Peyer's patch (tissue), 4 donors: ENCODE measurements at regions not wholly inside any gene's neighbourhood (a gene's known extent, or its start where the extent isn't known, plus 50 kb on each side); places are given as distances from the start of the nearest gene placed in this dataset.

Experiments
- DNase-seq, 3 donors: peaks; one replicate each; pipeline ENCODE4 v3.0.0-alpha.2; 2017 to 2019
- H3K27ac ChIP-seq, 4 donors: fragments of 200-600 bp; sonication (generic); one replicate each; pipeline ENCODE4 v1.5.1; 2016 to 2019
- H3K27me3 ChIP-seq, 2 donors: fragments of 200-600 bp; sonication (generic); one replicate each; pipeline ENCODE4 v1.5.1; 2019
- H3K36me3 ChIP-seq, 3 donors: fragments of 200-600 bp; sonication (generic); one replicate each; pipeline ENCODE4 v1.5.1; 2016 to 2019
- H3K4me1 ChIP-seq, 4 donors: fragments of 200-600 bp; sonication (generic); one replicate each; pipeline ENCODE4 v1.5.1; 2016 to 2019
- H3K4me3 ChIP-seq, 4 donors: fragments of 200-600 bp; sonication (generic); 1 replicate in 3 of 4; 2 replicates in 1 of 4; pipeline ENCODE4 v1.5.1; 2016 to 2019; ENCODE audit warnings: mild to moderate bottlenecking in 1 of 4
- H3K9me3 ChIP-seq, 4 donors: fragments of 200-600 bp; sonication (generic); one replicate each; pipeline ENCODE4 v1.5.1; 2016 to 2019; ENCODE audit warnings: mild to moderate bottlenecking in 1 of 4
- CTCF ChIP-seq, 6 experiments: fragments of 450-650 bp in 4 of 6; fragments of 200-600 bp in 2 of 6; sonication (generic) in 1 of 6; IDR thresholded peaks; one replicate each; pipeline ENCODE4 v1.5.1; 2017 to 2019; ENCODE audit warnings: antibody characterized with exemption in 6 of 6, mild to moderate bottlenecking in 3 of 6, moderate library complexity in 1 of 6
- POLR2A ChIP-seq, 2 donors: fragments of 450-650 bp; IDR thresholded peaks; one replicate each; pipeline ENCODE4 v1.5.1; 2017; ENCODE audit warnings: antibody characterized with exemption in 2 of 2, mild to moderate bottlenecking in 2 of 2, moderate library complexity in 2 of 2

GRCh38 chr16:86018941-86019340 lies 120.0 kb downstream of the IRF8 start:
- H3K4me3 ChIP-seq: no peak overlapping the region
- H3K27me3 ChIP-seq: no peaks in the 10 kb centered on the region
- H3K9me3 ChIP-seq: no peaks in the 10 kb centered on the region
- H3K4me1 ChIP-seq: peaks cover 0 to 10% (median 0%) of the 10 kb centered on the region in 4 donors
- H3K27ac ChIP-seq: peak overlapping the region in 3 of 4 donors; percentile 12 to 74 (median 44)
- peak in 1 of 3 donors; percentile 35 for DNase-seq
- no peaks in the 10 kb centered on the region for H3K36me3 ChIP-seq
- TF ChIP-seq POLR2A (IDR thresholded peaks at IDR 0.05) (no peak), CTCF (IDR thresholded peaks at IDR 0.05) (no peak)

- Histone ChIP-seq H3K27me3 (no peaks in the 10 kb centered on the region), H3K36me3 (no peaks in the 10 kb centered on the region), H3K4me3 (no peak overlapping the region), H3K4me1 (peaks cover 0 to 10% (median 0%) of the 10 kb centered on the region in 4 donors), H3K27ac (peak overlapping the region in 1 of 4 donors; percentile 74), H3K9me3 (peaks cover 0 to 2% (median 0%) of the 10 kb centered on the region in 4 donors)
- DNase-seq: peak in 1 of 3 donors; percentile 45
- TF ChIP-seq CTCF (IDR thresholded peaks at IDR 0.05) (peak in 3 of 6 experiments; percentile 13 to 22 (median 18)), POLR2A (IDR thresholded peaks at IDR 0.05) (no peak)
These were observed 120.6 kb downstream of the IRF8 start for GRCh38 chr16:86019446-86020047.

DNA sequence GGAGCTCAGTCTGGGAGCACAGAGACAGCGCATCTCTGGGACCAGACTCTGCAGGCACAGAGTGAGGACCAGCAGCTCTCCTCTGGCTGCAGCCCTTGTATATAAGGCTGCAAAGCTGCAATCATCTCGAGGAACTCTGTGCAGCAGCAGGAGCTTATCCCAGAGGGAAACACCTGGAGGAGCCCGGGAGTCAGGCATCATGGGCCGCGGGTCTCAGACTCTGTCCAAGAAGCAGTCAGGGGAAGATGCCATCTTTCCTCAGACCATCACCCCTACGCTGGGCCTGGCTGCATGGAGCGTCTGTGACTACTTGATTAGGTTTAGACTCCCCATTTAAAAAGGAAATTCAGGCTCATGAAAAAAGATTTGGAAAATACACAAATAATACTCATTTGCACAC lies 122.0 kb downstream of the IRF8 start:
- TF ChIP-seq POLR2A (IDR thresholded peaks at IDR 0.05) (no peak), CTCF (IDR thresholded peaks at IDR 0.05) (no peak)
- DNase-seq: no peak
- Histone ChIP-seq H3K9me3 (peaks cover 0 to 5% (median 0%) of the 10 kb centered on the region in 4 donors), H3K4me3 (no peak overlapping the region), H3K36me3 (no peaks in the 10 kb centered on the region), H3K27ac (no peak overlapping the region), H3K4me1 (peaks cover 0 to 10% (median 0%) of the 10 kb centered on the region in 4 donors), H3K27me3 (no peaks in the 10 kb centered on the region)

GRCh38 chr16:86022381-86022960 lies 123.5 kb downstream of the IRF8 start:
- H3K27ac ChIP-seq: no peak overlapping the region
- no peaks in the 10 kb centered on the region for H3K27me3 ChIP-seq
- TF ChIP-seq POLR2A (IDR thresholded peaks at IDR 0.05): no peak
- H3K36me3 ChIP-seq: no peaks in the 10 kb centered on the region
- peaks cover 0 to 5% (median 0%) of the 10 kb centered on the region in 4 donors for H3K9me3 ChIP-seq
- DNase-seq: peak in 1 of 3 donors; percentile 36
- no peak overlapping the region for H3K4me3 ChIP-seq
- peaks cover 0 to 22% (median 0%) of the 10 kb centered on the region in 4 donors for H3K4me1 ChIP-seq

DNA sequence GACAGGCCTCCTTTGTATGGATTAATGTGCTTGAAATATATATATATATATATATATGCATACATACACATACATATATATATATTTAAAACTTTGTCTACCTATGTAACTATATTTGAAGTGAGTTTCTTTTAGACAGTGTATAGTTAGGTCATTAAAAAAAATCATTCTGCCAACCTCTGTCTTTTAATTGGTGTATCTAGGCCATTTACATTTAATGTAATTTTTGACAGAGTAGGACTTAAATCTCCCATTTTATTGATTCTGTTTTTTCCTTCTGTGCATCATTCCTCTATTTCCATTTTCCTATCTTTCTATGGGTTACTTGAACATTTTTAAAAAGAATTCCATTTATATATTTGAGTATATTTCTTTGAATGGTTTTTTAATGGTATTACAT lies 125.2 kb downstream of the IRF8 start:
- Histone ChIP-seq H3K27ac (no peak overlapping the region), H3K27me3 (no peaks in the 10 kb centered on the region), H3K4me3 (no peak overlapping the region), H3K36me3 (no peaks in the 10 kb centered on the region), H3K4me1 (peaks cover 0 to 20% (median 0%) of the 10 kb centered on the region in 4 donors), H3K9me3 (peaks cover 0 to 5% (median 0%) of the 10 kb centered on the region in 4 donors)
- TF ChIP-seq POLR2A (IDR thresholded peaks at IDR 0.05) (no peak), CTCF (IDR thresholded peaks at IDR 0.05) (no peak)
- DNase-seq: no peak

- H3K27me3 ChIP-seq: no peaks in the 10 kb centered on the region
- no peak overlapping the region for H3K4me3 ChIP-seq
- TF ChIP-seq POLR2A (IDR thresholded peaks at IDR 0.05) (no peak), CTCF (IDR thresholded peaks at IDR 0.05) (no peak)
- H3K27ac ChIP-seq: no peak overlapping the region
- H3K4me1 ChIP-seq: peaks cover 0 to 26% (median 1%) of the 10 kb centered on the region in 4 donors
- peaks cover 0 to 5% (median 0%) of the 10 kb centered on the region in 4 donors for H3K9me3 ChIP-seq
- DNase-seq: peak in 2 of 3 donors; percentile 41 to 47
- no peaks in the 10 kb centered on the region for H3K36me3 ChIP-seq
These were observed 126.7 kb downstream of the IRF8 start for GRCh38 chr16:86025706-86026105.
